HFFc6 (cell line): ENCODE measurements at regions not wholly inside any gene's neighbourhood (a gene's known extent, or its start where the extent isn't known, plus 50 kb on each side); places are given as distances from the start of the nearest gene placed in this dataset.

Experiments used
- DNase-seq: peaks from one replicate; pipeline ENCODE4 v3.0.0-alpha.2; 2018
- H3K27ac Mint-ChIP-seq: 2 replicates; pipeline ENCODE4 v1.8.0; 2020; ENCODE audit warnings: mild to moderate bottlenecking, mixed read lengths
- H3K27me3 Mint-ChIP-seq: 2 replicates; pipeline ENCODE4 v1.8.0; 2021; ENCODE audit warnings: mild to moderate bottlenecking, moderate library complexity, mixed read lengths; ENCODE audit not compliant: insufficient read depth
- H3K36me3 Mint-ChIP-seq: 2 replicates; pipeline ENCODE4 v1.8.0; 2021; ENCODE audit warnings: low read depth, mixed read lengths
- H3K4me1 Mint-ChIP-seq: 2 replicates; pipeline ENCODE4 v1.8.0; 2020; ENCODE audit warnings: low read depth, mixed read lengths
- H3K4me3 Mint-ChIP-seq: 2 replicates; pipeline ENCODE4 v1.8.0; 2020; ENCODE audit warnings: mild to moderate bottlenecking, moderate library complexity, mixed read lengths
- H3K9me3 Mint-ChIP-seq: 2 replicates; pipeline ENCODE4 v1.8.0; 2020; ENCODE audit warnings: mild to moderate bottlenecking, mixed read lengths
- TF ChIP-seq, protein P1 (sequence below): fragments of 200-600 bp; sonication (generic); IDR thresholded peaks from 2 replicates; pipeline ENCODE4 v1.5.0; 2021; ENCODE audit warnings: antibody characterized with exemption, mild to moderate bottlenecking

DNA sequence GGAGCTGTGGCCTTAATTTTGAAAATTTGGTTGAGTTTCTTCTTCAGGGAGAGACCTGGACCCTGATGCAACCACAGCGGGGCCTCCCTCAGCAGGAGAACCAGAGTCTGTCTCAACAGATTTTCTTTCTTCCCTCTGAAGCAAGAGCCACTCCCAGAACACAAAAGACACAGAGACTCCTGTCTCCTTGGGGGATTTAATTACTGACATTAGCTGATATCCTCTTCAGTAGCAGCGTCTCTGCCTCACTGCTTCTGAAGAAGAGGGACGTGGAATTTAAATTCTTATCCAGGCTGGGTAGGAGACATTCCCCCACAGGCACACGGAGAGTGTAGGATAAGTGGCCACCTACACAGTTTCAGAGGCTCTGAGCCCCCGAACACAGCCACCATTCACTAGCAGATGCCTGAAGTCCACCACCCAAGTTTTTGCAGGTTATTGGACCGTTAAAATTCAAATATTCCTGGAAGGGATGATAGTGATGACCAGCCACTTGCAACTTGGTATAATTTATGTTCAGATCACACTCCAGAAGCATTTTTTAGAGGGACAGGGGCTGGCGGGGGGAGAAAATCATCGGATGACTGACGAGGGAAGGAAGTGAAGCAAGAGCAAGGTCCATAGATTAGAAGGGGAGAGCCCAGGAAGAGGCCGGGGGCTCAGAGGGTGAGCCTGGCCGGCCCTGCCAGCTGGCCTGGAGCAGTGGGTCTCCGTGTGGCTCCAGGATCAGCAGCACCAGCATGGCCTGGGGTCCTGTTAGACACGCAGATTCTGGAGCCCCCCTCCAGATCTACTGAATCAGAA lies 109.7 kb downstream of the BDH1 start:
- Mint-ChIP-seq H3K9me3 (0 out of 2 replicates have a peak, but pooled peaks cover 5% of the 10 kb centered on the region), H3K36me3 (0 out of 2 replicates have a peak, but pooled peaks cover 4% of the 10 kb centered on the region), H3K4me1 (no peaks in the 10 kb centered on the region), H3K4me3 (no peak overlapping the region), H3K27me3 (peaks cover 29% of the 10 kb centered on the region), H3K27ac (no peak overlapping the region)
- TF ChIP-seq, protein P1, sequence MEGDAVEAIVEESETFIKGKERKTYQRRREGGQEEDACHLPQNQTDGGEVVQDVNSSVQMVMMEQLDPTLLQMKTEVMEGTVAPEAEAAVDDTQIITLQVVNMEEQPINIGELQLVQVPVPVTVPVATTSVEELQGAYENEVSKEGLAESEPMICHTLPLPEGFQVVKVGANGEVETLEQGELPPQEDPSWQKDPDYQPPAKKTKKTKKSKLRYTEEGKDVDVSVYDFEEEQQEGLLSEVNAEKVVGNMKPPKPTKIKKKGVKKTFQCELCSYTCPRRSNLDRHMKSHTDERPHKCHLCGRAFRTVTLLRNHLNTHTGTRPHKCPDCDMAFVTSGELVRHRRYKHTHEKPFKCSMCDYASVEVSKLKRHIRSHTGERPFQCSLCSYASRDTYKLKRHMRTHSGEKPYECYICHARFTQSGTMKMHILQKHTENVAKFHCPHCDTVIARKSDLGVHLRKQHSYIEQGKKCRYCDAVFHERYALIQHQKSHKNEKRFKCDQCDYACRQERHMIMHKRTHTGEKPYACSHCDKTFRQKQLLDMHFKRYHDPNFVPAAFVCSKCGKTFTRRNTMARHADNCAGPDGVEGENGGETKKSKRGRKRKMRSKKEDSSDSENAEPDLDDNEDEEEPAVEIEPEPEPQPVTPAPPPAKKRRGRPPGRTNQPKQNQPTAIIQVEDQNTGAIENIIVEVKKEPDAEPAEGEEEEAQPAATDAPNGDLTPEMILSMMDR: no peak
- no peak for DNase-seq

GRCh38 chr3:197444793-197445379 lies 110.9 kb downstream of the BDH1 start:
- TF ChIP-seq, protein P1: no peak
- DNase-seq: no peak
- no peak overlapping the region for H3K4me3 Mint-ChIP-seq
- peaks cover 36% of the 10 kb centered on the region for H3K27me3 Mint-ChIP-seq
- no peak overlapping the region for H3K27ac Mint-ChIP-seq
- 0 out of 2 replicates have a peak, but pooled peaks cover 4% of the 10 kb centered on the region for H3K36me3 Mint-ChIP-seq
- H3K9me3 Mint-ChIP-seq: 0 out of 2 replicates have a peak, but pooled peaks cover 5% of the 10 kb centered on the region
- H3K4me1 Mint-ChIP-seq: no peaks in the 10 kb centered on the region

GRCh38 chr3:197443506-197443905 lies 112.3 kb downstream of the BDH1 start:
- Mint-ChIP-seq H3K4me3 (no peak overlapping the region), H3K9me3 (0 out of 2 replicates have a peak, but pooled peaks cover 5% of the 10 kb centered on the region), H3K27ac (no peak overlapping the region), H3K4me1 (no peaks in the 10 kb centered on the region), H3K36me3 (0 out of 2 replicates have a peak, but pooled peaks cover 4% of the 10 kb centered on the region), H3K27me3 (peaks cover 36% of the 10 kb centered on the region)
- TF ChIP-seq, protein P1: no peak
- DNase-seq: no peak

GRCh38 chr3:197440717-197441303 lies 115.0 kb downstream of the BDH1 start:
- H3K4me3 Mint-ChIP-seq: no peak overlapping the region
- 0 out of 2 replicates have a peak, but pooled peaks cover 5% of the 10 kb centered on the region for H3K9me3 Mint-ChIP-seq
- DNase-seq: no peak
- H3K27ac Mint-ChIP-seq: no peak overlapping the region
- 0 out of 2 replicates have a peak, but pooled peaks cover 4% of the 10 kb centered on the region for H3K36me3 Mint-ChIP-seq
- TF ChIP-seq, protein P1: no peak
- H3K4me1 Mint-ChIP-seq: no peaks in the 10 kb centered on the region
- peaks cover 35% of the 10 kb centered on the region for H3K27me3 Mint-ChIP-seq

DNA sequence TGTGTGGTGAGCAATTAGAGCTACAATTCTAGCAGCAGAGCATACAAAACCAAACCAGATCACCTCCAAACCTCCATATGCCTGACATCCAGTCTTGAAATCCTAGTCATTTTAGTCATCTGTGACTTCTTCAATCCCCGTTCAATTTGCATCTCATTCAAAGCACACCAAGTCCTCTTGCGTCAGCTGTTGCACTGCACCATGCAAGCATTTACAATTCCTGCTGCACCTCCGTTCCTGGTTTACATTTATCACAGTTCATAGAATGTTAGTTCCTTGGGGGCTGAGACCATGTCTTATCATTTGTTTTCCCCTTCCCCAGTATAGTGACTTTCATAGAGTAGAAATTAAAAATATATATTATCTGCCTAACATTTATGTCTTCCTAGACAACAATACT lies 116.9 kb downstream of the BDH1 start:
- H3K27ac Mint-ChIP-seq: no peak overlapping the region
- peaks cover 5% of the 10 kb centered on the region; the same call in 1 of the 2 replicates for H3K4me1 Mint-ChIP-seq
- 0 out of 2 replicates have a peak, but pooled peaks cover 4% of the 10 kb centered on the region for H3K36me3 Mint-ChIP-seq
- TF ChIP-seq, protein P1: no peak
- peaks cover 33% of the 10 kb centered on the region for H3K27me3 Mint-ChIP-seq
- H3K4me3 Mint-ChIP-seq: no peak overlapping the region
- 0 out of 2 replicates have a peak, but pooled peaks cover 5% of the 10 kb centered on the region for H3K9me3 Mint-ChIP-seq
- no peak for DNase-seq
